PC-9 (cell line): ENCODE measurements at regions not wholly inside any gene's neighbourhood (a gene's known extent, or its start where the extent isn't known, plus 50 kb on each side); places are given as distances from the start of the nearest gene placed in this dataset.
"Not testable (repeated sequence)": the region's sequence is repeated elsewhere in the genome, so short reads cannot be mapped to it uniquely, and the experiment has no call there.

Source experiments
- BruUV-seq: library from RNA; stranded (reverse); fragments of 400-500 nt; replicated peaks from 2 replicates; lab custom pipeline; 2021; lab: Mats Ljungman, UMichigan
- CTCF ChIA-PET: fragments of 300-600 bp; sonication (Branson Sonifier 250); formaldehyde crosslinking; loops from one replicate; lab custom pipeline; 2022; ENCODE audit warnings: antibody characterized with exemption; lab: Charles Lee
- POLR2A ChIA-PET: fragments of 300-600 bp; sonication (Branson Sonifier 250); formaldehyde crosslinking; loops from one replicate; lab custom pipeline; 2022; ENCODE audit warnings: antibody characterized with exemption; ENCODE audit not compliant: unreplicated experiment; lab: Charles Lee
- DNase-seq, 2 experiments: peaks; one replicate each; pipeline versions ENCODE4 v3.0.0 to v3.0.0-alpha.2; 2015 to 2022; ENCODE audit warnings: mixed read lengths in 1 of 2
- H2AFZ ChIP-seq: fragments of 200-600 bp; sonication (generic); 2 replicates; pipeline ENCODE4 v1.8.1; 2017; ENCODE audit warnings: antibody characterized with exemption
- H3F3A ChIP-seq: fragments of 200-600 bp; sonication (generic); 2 replicates; pipeline ENCODE4 v1.8.1; 2017; ENCODE audit warnings: antibody characterized with exemption, mild to moderate bottlenecking, low read depth; ENCODE audit not compliant: insufficient read depth
- H3K27ac ChIP-seq: fragments of 200-600 bp; sonication (generic); 2 replicates; pipeline ENCODE4 v1.6.1; 2016; ENCODE audit warnings: mixed run types
- H3K27me3 ChIP-seq: fragments of 200-600 bp; sonication (generic); 2 replicates; pipeline ENCODE4 v1.6.1; 2016; ENCODE audit warnings: low read depth, mixed run types; ENCODE audit not compliant: insufficient read depth
- H3K36me3 ChIP-seq: fragments of 200-600 bp; sonication (generic); 2 replicates; pipeline ENCODE4 v1.6.1; 2016; ENCODE audit warnings: low read depth, mixed run types
- H3K4me1 ChIP-seq: fragments of 200-600 bp; sonication (generic); replicated peaks from 2 replicates; pipeline ENCODE4 v1.6.1; 2016; ENCODE audit warnings: mixed run types; ENCODE audit not compliant: insufficient read depth
- H3K4me2 ChIP-seq: fragments of 200-600 bp; sonication (generic); 2 replicates; pipeline ENCODE4 v1.6.1; 2017; ENCODE audit warnings: mixed run types
- H3K4me3 ChIP-seq: fragments of 200-600 bp; sonication (generic); 2 replicates; pipeline ENCODE4 v1.6.1; 2016; ENCODE audit warnings: mixed run types
- H3K79me2 ChIP-seq: fragments of 200-600 bp; sonication (generic); 2 replicates; pipeline ENCODE4 v1.6.1; 2017; ENCODE audit warnings: low read depth, mixed run types
- H3K9me2 ChIP-seq: fragments of 200-600 bp; sonication (generic); 2 replicates; pipeline ENCODE4 v1.8.1; 2017; ENCODE audit warnings: mild to moderate bottlenecking; ENCODE audit not compliant: insufficient read depth
- H3K9me3 ChIP-seq: fragments of 200-600 bp; sonication (generic); 2 replicates; pipeline ENCODE4 v1.8.1; 2016; ENCODE audit warnings: low read depth; ENCODE audit not compliant: insufficient read depth
- H4K20me1 ChIP-seq: fragments of 200-600 bp; sonication (generic); 2 replicates; pipeline ENCODE4 v1.8.1; 2017; ENCODE audit not compliant: insufficient read depth
- CTCF ChIP-seq: fragments of 200-600 bp; sonication (generic); conservative IDR thresholded peaks from 2 replicates; pipeline ENCODE4 v1.6.1; 2017; ENCODE audit warnings: mixed run types, antibody characterized with exemption, mild to moderate bottlenecking, moderate library complexity
- EZH2 ChIP-seq: fragments of 200-600 bp; sonication (generic); IDR thresholded peaks from 2 replicates; pipeline ENCODE4 v1.8.0; 2017; ENCODE audit warnings: antibody characterized with exemption, low read depth
- intact Hi-C: fragments of 100-400 bp; cut with micrococcal nuclease; formaldehyde crosslinking; loops from one replicate; pipeline ENCODE4 v1.10.0; 2022; ENCODE audit not compliant: unreplicated experiment

GRCh38 chr11:106520920-106521319 is 443.5 kb downstream of the AASDHPPT start:
- no peak for TF ChIP-seq EZH2
- no peak for TF ChIP-seq CTCF

GRCh38 chr11:106523171-106523570 is 445.7 kb downstream of the AASDHPPT start:
- Histone ChIP-seq H4K20me1 (no peaks in the 10 kb centered on the region), H2AFZ (no peak overlapping the region), H3K4me3 (no peak overlapping the region), H3F3A (no peaks in the 10 kb centered on the region), H3K9me2 (no peaks in the 10 kb centered on the region), H3K27ac (no peak overlapping the region), H3K4me2 (no peak overlapping the region), H3K36me3 (no peaks in the 10 kb centered on the region), H3K9me3 (no peaks in the 10 kb centered on the region), H3K4me1 (no peaks in the 10 kb centered on the region), H3K27me3 (no peaks in the 10 kb centered on the region), H3K79me2 (no peaks in the 10 kb centered on the region)
- BruUV-seq, result no TSS peak
- CTCF ChIA-PET, result no interaction called here
- no peak for TF ChIP-seq CTCF
- no peak for TF ChIP-seq EZH2
- DNase-seq, result no peak
- POLR2A ChIA-PET, result no interaction called here
- intact Hi-C loops, result no loop called here

More at GRCh38 chr11:106520920-106521319, 443.5 kb downstream of the AASDHPPT start:
- no peaks in the 10 kb centered on the region for H3F3A ChIP-seq
- no peak overlapping the region for H3K4me3 ChIP-seq
- no peaks in the 10 kb centered on the region for H3K27me3 ChIP-seq
- H4K20me1 ChIP-seq, result no peaks in the 10 kb centered on the region
- H2AFZ ChIP-seq, result no peak overlapping the region
- no peaks in the 10 kb centered on the region for H3K79me2 ChIP-seq
- CTCF ChIA-PET, result no interaction called here
- no peak for DNase-seq
- H3K27ac ChIP-seq, result no peak overlapping the region
- H3K4me1 ChIP-seq, result no peaks in the 10 kb centered on the region
- no TSS peak for BruUV-seq
- H3K9me2 ChIP-seq, result no peaks in the 10 kb centered on the region
- no peak overlapping the region for H3K4me2 ChIP-seq
- H3K9me3 ChIP-seq, result no peaks in the 10 kb centered on the region
- POLR2A ChIA-PET, result no interaction called here
- H3K36me3 ChIP-seq, result no peaks in the 10 kb centered on the region
- intact Hi-C loops, result no loop called here

- Histone ChIP-seq H3K4me1 (no peaks in the 10 kb centered on the region), H3K4me3 (no peak overlapping the region), H3K36me3 (no peaks in the 10 kb centered on the region), H3K79me2 (no peaks in the 10 kb centered on the region), H3K4me2 (no peak overlapping the region), H3K9me2 (no peaks in the 10 kb centered on the region), H4K20me1 (no peaks in the 10 kb centered on the region), H2AFZ (no peak overlapping the region), H3K27me3 (no peaks in the 10 kb centered on the region), H3F3A (no peaks in the 10 kb centered on the region), H3K27ac (no peak overlapping the region), H3K9me3 (no peaks in the 10 kb centered on the region)
- CTCF ChIA-PET, result no interaction called here
- DNase-seq, result no peak
- POLR2A ChIA-PET, result no interaction called here
- TF ChIP-seq EZH2, result no peak
- intact Hi-C loops, result no loop called here
- no TSS peak for BruUV-seq
Measured at GRCh38 chr11:106523921-106524320, 446.5 kb downstream of the AASDHPPT start.

- no peak for DNase-seq
- POLR2A ChIA-PET, result no interaction called here
- CTCF ChIA-PET, result interaction anchor here (0.6 kb wide), 1 partner anchor 13 kb away, joined by 3 read pairs; no protein-coding TSS in a partner anchor
- H3K4me1 ChIP-seq, result no peaks in the 10 kb centered on the region
- TF ChIP-seq EZH2, result no peak
- no peak for TF ChIP-seq CTCF
- H3K4me2 ChIP-seq, result no peak overlapping the region
- no peak overlapping the region for H2AFZ ChIP-seq
- no peaks in the 10 kb centered on the region for H3K36me3 ChIP-seq
- H3K9me3 ChIP-seq, result no peaks in the 10 kb centered on the region
- intact Hi-C loops, result no loop called here
- no TSS peak for BruUV-seq
- no peaks in the 10 kb centered on the region for H3K9me2 ChIP-seq
- no peaks in the 10 kb centered on the region for H3K79me2 ChIP-seq
- no peak overlapping the region for H3K27ac ChIP-seq
- no peak overlapping the region for H3K4me3 ChIP-seq
- H3K27me3 ChIP-seq, result no peaks in the 10 kb centered on the region
- H3F3A ChIP-seq, result no peaks in the 10 kb centered on the region
- no peaks in the 10 kb centered on the region for H4K20me1 ChIP-seq
Measured at GRCh38 chr11:106524436-106524835, 447.0 kb downstream of the AASDHPPT start.

- H3K4me2 ChIP-seq, H3F3A ChIP-seq, intact Hi-C loops, POLR2A ChIA-PET, H3K4me1 ChIP-seq, H3K36me3 ChIP-seq, CTCF ChIA-PET, H2AFZ ChIP-seq, DNase-seq, H3K4me3 ChIP-seq, BruUV-seq, H3K79me2 ChIP-seq, H3K9me3 ChIP-seq, H3K27me3 ChIP-seq, H4K20me1 ChIP-seq, H3K9me2 ChIP-seq, H3K27ac ChIP-seq: not testable (repeated sequence)
Measured at GRCh38 chr11:106531648-106532047, 454.2 kb downstream of the AASDHPPT start.
